K562 (cell line): ENCODE measurements at regions not wholly inside any gene's neighbourhood (a gene's known extent, or its start where the extent isn't known, plus 50 kb on each side); places are given as distances from the start of the nearest gene placed in this dataset.

ENCODE experiments used
- BACH1 ChIP-seq: fragments of 200-800 bp; sonication (Bioruptor generic); IDR thresholded peaks from 2 replicates; pipeline ENCODE4 v1.6.1; 2016; ENCODE audit warnings: missing genetic modification characterization, missing compliant biosample characterization
- BHLHE40 ChIP-seq: IDR thresholded peaks from 2 replicates; pipeline ENCODE4 v1.6.1; 2011; ENCODE audit warnings: low read length, improper control_type of control experiment
- EGR1 ChIP-seq: fragments of 450-650 bp; conservative IDR thresholded peaks from 2 replicates; pipeline ENCODE4 v1.6.1; 2017; ENCODE audit warnings: mild to moderate bottlenecking
- HNRNPUL1 ChIP-seq: fragments of 200-400 bp; formaldehyde crosslinking; IDR thresholded peaks from 2 replicates; pipeline ENCODE4 v1.6.1; 2017; ENCODE audit warnings: low read length
- MYC ChIP-seq, 2 experiments: fragments of 250-450 bp in 1 of 2; sonication (Bioruptor Pico) in 1 of 2; IDR thresholded peaks; 2 replicates each; pipeline versions ENCODE4 v1.5.1 to v1.6.1; 2012 to 2021; ENCODE audit warnings: low read depth in 2 of 2, borderline replicate concordance in 1 of 2, improper control_type of control experiment in 1 of 2, low read length in 1 of 2, mild to moderate bottlenecking in 1 of 2, moderate library complexity in 1 of 2
- NCOA1 ChIP-seq: fragments of 450-650 bp; IDR thresholded peaks from 2 replicates; pipeline ENCODE4 v1.6.1; 2016; ENCODE audit warnings: low read depth
- NRF1 ChIP-seq, 2 experiments: fragments of 450-650 bp; IDR thresholded peaks in 1 of 2; conservative IDR thresholded peaks in 1 of 2; 2 replicates each; pipeline ENCODE4 v1.6.1; 2014; ENCODE audit warnings: mild to moderate bottlenecking in 2 of 2
- POLR2A ChIP-seq: fragments of 450-650 bp; conservative IDR thresholded peaks from 2 replicates; pipeline ENCODE4 v1.6.1; 2016
- POLR2AphosphoS5 ChIP-seq: IDR thresholded peaks from 2 replicates; pipeline ENCODE4 v1.6.1; 2011; ENCODE audit warnings: mild to moderate bottlenecking, low read depth, low read length, moderate library complexity; ENCODE audit not compliant: control insufficient read depth, insufficient read depth
- RFX5 ChIP-seq: IDR thresholded peaks from 2 replicates; pipeline ENCODE4 v1.6.1; 2011; ENCODE audit warnings: low read depth, mild to moderate bottlenecking, improper control_type of control experiment, low read length
- SMARCE1 ChIP-seq: fragments of 450-650 bp; IDR thresholded peaks from 2 replicates; pipeline ENCODE4 v1.7.1; 2016; ENCODE audit warnings: mild to moderate bottlenecking
- USF2 ChIP-seq: sonication (generic); formaldehyde crosslinking; IDR thresholded peaks from 2 replicates; pipeline ENCODE4 v1.5.0; 2020; ENCODE audit warnings: missing genetic modification reagents
- ZBED1 ChIP-seq: IDR thresholded peaks from 2 replicates; pipeline ENCODE4 v1.6.1; 2014
- TF ChIP-seq, protein P1 (sequence below): fragments of 250-450 bp; sonication (Bioruptor Pico); IDR thresholded peaks from 2 replicates; pipeline ENCODE4 v1.9.0; 2021; ENCODE audit warnings: mild to moderate bottlenecking, inconsistent platforms

GRCh38 chr3:191962324-191962723 is 501.4 kb downstream of the PYDC2 start:
- TF ChIP-seq ZBED1 (no peak), RFX5 (no peak), EGR1 (no peak), BHLHE40 (no peak), USF2 (no peak), MYC (IDR thresholded peaks at IDR 0.05; ENCODE audit: low read depth, low read length) (no peak), MYC (CRISPR knock-in tag; IDR thresholded peaks at IDR 0.05; ENCODE audit: borderline replicate concordance, low read depth) (no peak), POLR2AphosphoS5 (no peak), SMARCE1 (no peak), HNRNPUL1 (no peak), NCOA1 (no peak), POLR2A (no peak), BACH1 (tag) (no peak), NRF1 (conservative IDR thresholded peaks at IDR 0.05 in 1 of 2, IDR thresholded peaks at IDR 0.05 in 1 of 2) (no peak)
- TF ChIP-seq, protein P1, sequence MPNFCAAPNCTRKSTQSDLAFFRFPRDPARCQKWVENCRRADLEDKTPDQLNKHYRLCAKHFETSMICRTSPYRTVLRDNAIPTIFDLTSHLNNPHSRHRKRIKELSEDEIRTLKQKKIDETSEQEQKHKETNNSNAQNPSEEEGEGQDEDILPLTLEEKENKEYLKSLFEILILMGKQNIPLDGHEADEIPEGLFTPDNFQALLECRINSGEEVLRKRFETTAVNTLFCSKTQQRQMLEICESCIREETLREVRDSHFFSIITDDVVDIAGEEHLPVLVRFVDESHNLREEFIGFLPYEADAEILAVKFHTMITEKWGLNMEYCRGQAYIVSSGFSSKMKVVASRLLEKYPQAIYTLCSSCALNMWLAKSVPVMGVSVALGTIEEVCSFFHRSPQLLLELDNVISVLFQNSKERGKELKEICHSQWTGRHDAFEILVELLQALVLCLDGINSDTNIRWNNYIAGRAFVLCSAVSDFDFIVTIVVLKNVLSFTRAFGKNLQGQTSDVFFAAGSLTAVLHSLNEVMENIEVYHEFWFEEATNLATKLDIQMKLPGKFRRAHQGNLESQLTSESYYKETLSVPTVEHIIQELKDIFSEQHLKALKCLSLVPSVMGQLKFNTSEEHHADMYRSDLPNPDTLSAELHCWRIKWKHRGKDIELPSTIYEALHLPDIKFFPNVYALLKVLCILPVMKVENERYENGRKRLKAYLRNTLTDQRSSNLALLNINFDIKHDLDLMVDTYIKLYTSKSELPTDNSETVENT (CRISPR knock-in tag) = no peak
